ENCODE measurements at regions not wholly inside any gene's neighbourhood (a gene's known extent, or its start where the extent isn't known, plus 50 kb on each side); places are given as distances from the start of the nearest gene placed in this dataset.

DNA sequence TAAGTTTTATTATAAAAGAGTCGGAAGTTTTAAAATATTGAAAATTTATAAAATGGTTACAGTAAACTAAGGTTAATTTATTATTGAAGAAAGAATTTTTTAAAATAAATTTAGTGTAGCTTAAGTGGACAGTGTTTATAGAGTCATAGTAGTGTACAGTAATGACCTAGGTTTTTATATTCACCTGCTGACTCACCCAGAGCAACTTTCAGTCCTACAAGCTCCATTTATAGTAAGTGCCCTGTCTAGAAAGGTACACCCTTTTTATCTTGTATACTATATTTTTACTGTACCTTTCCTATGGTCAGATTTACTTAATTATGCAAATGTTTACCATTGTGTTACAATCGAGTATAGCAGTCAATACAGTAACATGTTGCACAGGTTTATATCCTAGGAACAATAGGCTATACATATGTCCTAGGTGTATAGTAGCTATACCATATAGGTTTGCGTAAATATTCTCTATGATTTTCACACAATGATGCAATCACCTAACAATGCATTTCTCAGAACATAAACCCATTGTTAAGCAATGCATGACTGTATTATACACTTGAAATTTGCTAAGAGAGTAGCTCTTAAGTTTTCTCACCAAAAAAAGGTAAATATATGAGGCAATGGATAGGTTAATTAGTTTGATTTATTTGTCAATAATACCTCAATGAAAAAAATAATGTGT is 106.9 kb upstream of the CD96 start:
- TF ChIP-seq GATA2 (IDR thresholded peaks at IDR 0.05; ENCODE audit: low read depth, low read length) (no peak), GATA3 (IDR thresholded peaks at IDR 0.05; ENCODE audit: low read depth, low read length) (no peak)

GRCh38 chr3:111438283-111438682 is 103.7 kb upstream of the CD96 start:
- TF ChIP-seq GATA3 (IDR thresholded peaks at IDR 0.05; ENCODE audit: low read depth, low read length) (no peak), GATA2 (IDR thresholded peaks at IDR 0.05; ENCODE audit: low read depth, low read length) (no peak)

DNA sequence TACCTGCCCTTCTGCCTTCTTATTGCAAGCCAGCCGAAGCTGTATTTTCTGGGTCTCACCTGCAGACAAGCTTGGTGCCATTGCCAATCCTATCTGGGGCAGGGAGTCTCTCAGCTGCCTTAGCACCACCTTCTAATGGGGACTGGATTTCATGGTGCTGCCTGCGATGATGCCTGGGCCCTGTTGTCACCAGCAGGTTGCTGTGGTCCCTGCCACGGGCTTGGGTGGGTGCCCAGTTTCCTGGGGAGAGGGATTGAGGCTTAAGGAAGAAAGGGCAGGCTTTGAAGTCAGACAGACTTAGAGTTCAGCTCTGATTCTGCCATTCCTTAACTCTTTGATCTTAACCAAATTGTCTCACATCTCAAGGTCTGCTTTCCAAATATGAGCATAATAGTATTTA is 87.4 kb upstream of the CD96 start:
- TF ChIP-seq GATA3 (IDR thresholded peaks at IDR 0.05; ENCODE audit: low read depth, low read length) (no peak), GATA2 (IDR thresholded peaks at IDR 0.05; ENCODE audit: low read depth, low read length) (no peak)

GRCh38 chr3:111465081-111465670 is 76.8 kb upstream of the CD96 start:
- TF ChIP-seq GATA2 (IDR thresholded peaks at IDR 0.05; ENCODE audit: low read depth, low read length) (no peak), GATA3 (IDR thresholded peaks at IDR 0.05; ENCODE audit: low read depth, low read length) (no peak)

GRCh38 chr3:111470032-111470431 is 72.0 kb upstream of the CD96 start:
- no peak for TF ChIP-seq GATA2 (IDR thresholded peaks at IDR 0.05; ENCODE audit: low read depth, low read length)
- no peak for TF ChIP-seq GATA3 (IDR thresholded peaks at IDR 0.05; ENCODE audit: low read depth, low read length)

DNA sequence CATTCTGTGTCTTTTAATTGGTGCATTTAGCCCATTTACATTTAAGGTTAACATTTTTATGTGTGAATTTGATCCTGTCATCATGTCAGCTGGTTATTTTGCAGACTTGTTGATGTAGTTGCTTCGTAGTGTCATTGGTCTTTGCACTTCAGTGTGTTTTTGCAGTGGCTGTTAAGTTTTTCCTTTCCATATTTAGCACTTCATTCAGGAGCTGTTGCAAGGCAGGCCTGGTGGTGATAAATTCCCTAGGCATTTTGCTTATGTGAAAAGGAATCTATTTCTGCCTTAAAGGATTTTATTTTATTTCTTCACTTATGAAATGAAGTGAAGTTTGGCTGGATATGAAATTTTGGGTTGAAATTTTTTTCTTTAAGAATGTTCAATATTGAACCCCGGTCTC is 70.2 kb upstream of the CD96 start:
- no peak for TF ChIP-seq GATA3 (IDR thresholded peaks at IDR 0.05; ENCODE audit: low read depth, low read length)
- TF ChIP-seq GATA2 (IDR thresholded peaks at IDR 0.05; ENCODE audit: low read depth, low read length), result no peak

DNA sequence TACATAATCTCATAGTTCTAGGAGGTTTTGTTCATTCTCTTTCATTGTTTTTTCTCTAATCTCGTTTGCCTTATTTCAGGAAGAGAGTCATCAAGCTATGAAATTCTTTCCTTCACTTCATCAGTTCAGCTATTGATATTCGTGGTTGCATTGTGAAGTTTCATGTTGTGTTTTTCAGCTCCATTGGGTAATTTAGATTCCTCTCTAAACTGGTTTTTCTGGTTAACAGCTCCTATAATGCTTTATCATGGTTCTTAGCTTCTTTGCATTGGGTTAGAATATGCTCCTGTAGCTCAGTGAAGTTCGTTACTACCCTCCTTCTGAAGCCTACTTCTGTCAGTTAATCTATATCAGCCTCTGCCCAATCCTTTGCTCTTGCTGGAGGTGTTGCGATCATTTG is 69.4 kb upstream of the CD96 start:
- TF ChIP-seq GATA3 (IDR thresholded peaks at IDR 0.05; ENCODE audit: low read depth, low read length) (no peak), GATA2 (IDR thresholded peaks at IDR 0.05; ENCODE audit: low read depth, low read length) (no peak)

DNA sequence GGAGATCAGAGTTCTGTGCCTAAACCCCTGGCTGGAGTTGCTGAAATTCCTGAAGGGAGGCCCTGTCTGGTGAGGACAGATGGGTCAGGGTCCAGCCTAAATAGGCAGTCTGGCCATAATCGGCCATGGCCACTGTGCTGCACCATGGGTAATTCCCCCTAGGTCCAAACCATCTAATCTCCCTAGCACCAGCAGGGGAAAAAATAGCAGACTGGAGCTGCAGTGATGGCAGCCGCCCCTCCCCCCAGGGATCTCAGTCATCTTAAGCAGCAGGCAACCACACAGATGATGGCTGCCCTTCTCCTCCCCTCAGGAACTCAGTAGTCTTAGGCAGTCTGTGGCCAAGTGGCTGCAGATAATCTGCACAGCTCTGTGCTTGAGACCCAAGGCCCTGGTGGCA is 68.4 kb upstream of the CD96 start:
- TF ChIP-seq GATA3 (IDR thresholded peaks at IDR 0.05; ENCODE audit: low read depth, low read length) (no peak), GATA2 (IDR thresholded peaks at IDR 0.05; ENCODE audit: low read depth, low read length) (no peak)

GRCh38 chr3:111476701-111477100 is 65.3 kb upstream of the CD96 start:
- TF ChIP-seq GATA2 (IDR thresholded peaks at IDR 0.05; ENCODE audit: low read depth, low read length), result no peak
- TF ChIP-seq GATA3 (IDR thresholded peaks at IDR 0.05; ENCODE audit: low read depth, low read length), result no peak

DNA sequence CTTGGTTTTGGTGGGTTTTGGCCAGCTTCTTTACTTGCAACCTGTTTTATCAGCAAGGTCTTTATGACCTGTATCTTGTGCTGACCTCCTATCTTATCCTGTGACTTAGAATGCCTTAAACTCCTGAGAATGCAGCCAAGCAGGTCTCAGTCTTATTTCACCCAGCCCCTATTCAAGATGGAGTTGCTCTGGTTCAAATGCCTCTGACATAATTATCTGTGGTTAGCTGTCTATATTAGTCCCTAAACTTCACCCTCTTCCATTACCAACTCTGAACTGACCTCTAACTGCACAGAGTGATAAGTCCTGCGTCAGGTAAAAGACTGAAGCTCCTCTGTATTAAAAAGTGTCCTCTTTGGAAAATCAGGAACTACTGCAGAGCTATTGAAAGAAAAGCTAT is 61.9 kb upstream of the CD96 start:
- TF ChIP-seq GATA3 (IDR thresholded peaks at IDR 0.05; ENCODE audit: low read depth, low read length), result no peak
- TF ChIP-seq GATA2 (IDR thresholded peaks at IDR 0.05; ENCODE audit: low read depth, low read length), result no peak

- TF ChIP-seq GATA2 (IDR thresholded peaks at IDR 0.05; ENCODE audit: low read depth, low read length) (no peak), GATA3 (IDR thresholded peaks at IDR 0.05; ENCODE audit: low read depth, low read length) (no peak)
Observed at GRCh38 chr3:111481551-111481950, 60.4 kb upstream of the CD96 start.

- TF ChIP-seq GATA3 (IDR thresholded peaks at IDR 0.05; ENCODE audit: low read depth, low read length), result no peak
- TF ChIP-seq GATA2 (IDR thresholded peaks at IDR 0.05; ENCODE audit: low read depth, low read length), result no peak
Observed at GRCh38 chr3:111482574-111482973, 59.4 kb upstream of the CD96 start.

DNA sequence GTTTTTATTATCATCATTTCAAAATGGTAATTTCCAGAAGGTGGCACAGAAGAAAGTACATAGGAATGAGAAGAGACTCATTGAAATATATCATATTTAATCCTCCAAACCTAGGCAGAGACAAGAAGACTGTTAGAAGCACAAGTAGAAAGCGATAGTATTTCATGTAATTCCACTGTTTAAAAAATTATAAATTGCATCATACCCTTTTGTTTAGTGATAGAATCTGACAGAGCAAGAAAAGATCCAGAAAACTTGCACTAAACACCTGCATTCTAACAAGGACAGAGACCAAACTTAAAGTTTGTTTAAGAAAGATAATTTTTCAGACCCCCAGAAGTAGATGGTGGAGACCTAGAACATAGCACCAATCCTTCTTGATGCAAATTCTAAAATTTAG is 56.9 kb upstream of the CD96 start:
- no peak for TF ChIP-seq GATA3 (IDR thresholded peaks at IDR 0.05; ENCODE audit: low read depth, low read length)
- TF ChIP-seq GATA2 (IDR thresholded peaks at IDR 0.05; ENCODE audit: low read depth, low read length), result no peak

All from SH-SY5Y (cell line).